Mesodermal cell (in vitro differentiated cells): ENCODE measurements at regions not wholly inside any gene's neighbourhood (a gene's known extent, or its start where the extent isn't known, plus 50 kb on each side); places are given as distances from the start of the nearest gene placed in this dataset.
"Not testable (repeated sequence)": the region's sequence is repeated elsewhere in the genome, so short reads cannot be mapped to it uniquely, and the experiment has no call there.

ENCODE experiments used
- H3K27ac ChIP-seq: 2 replicates; pipeline ENCODE4 v1.7.0; 2013; ENCODE audit warnings: mild to moderate bottlenecking, low read depth, low read length, moderate library complexity; ENCODE audit not compliant: severe bottlenecking
- H3K36me3 ChIP-seq: 2 replicates; pipeline ENCODE4 v1.7.1; 2013; ENCODE audit warnings: mild to moderate bottlenecking, low read length, moderate library complexity; ENCODE audit not compliant: control insufficient read depth, insufficient read depth
- H3K4me1 ChIP-seq: one replicate; pipeline ENCODE4 v1.7.1; 2013; ENCODE audit warnings: mild to moderate bottlenecking, low read length; ENCODE audit not compliant: insufficient read depth, control insufficient read depth, poor library complexity, severe bottlenecking
- H3K4me3 ChIP-seq: 2 replicates; pipeline ENCODE4 v1.7.0; 2013; ENCODE audit warnings: low read length, control low read depth, mild to moderate bottlenecking; ENCODE audit not compliant: insufficient read depth, poor library complexity, severe bottlenecking; ENCODE audit errors: extremely low read depth
- H3K9me3 ChIP-seq: 2 replicates; pipeline ENCODE4 v1.7.1; 2013; ENCODE audit warnings: mild to moderate bottlenecking, low read length, moderate library complexity; ENCODE audit not compliant: control insufficient read depth
- WGBS, 2 experiments: methylation state at CpG; one replicate each; pipeline ENCODE4 v1.1.5; 2013; ENCODE audit warnings: missing lambda C conversion rate in 2 of 2; ENCODE audit not compliant: insufficient coverage in 2 of 2; 5-methylcytosine and 5-hydroxymethylcytosine counted together

DNA sequence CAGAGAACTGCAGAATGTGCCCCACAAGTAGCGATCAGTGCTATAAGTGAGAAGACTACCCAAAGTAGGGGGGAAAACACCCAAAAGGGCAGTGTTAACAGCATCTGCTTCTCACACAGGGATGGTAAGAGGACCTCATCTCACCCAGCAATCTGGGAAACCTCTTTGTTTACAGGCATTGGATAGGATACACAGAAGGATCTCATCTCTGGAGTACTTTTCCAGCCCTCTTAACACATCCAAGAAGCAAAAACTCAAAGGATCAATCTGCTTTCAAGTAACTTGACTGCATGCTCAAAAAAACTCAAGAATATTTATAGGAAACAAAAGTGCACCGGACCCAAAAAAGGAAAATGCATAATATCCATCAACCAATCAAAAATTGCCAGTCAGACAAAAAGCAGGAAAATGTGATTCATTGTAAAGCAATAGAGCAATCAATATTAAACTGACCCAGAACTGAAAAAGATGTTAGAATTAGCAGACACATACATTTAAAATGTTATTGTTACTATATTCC, 311.0 kb upstream of the CXADR start:
- Histone ChIP-seq H3K9me3 (no peaks in the 10 kb centered on the region), H3K36me3 (no peaks in the 10 kb centered on the region), H3K4me1 (no peaks in the 10 kb centered on the region), H3K27ac (no peak overlapping the region), H3K4me3 (no peak overlapping the region)
- 100% methylated on average over 1 of the region's 2 CpGs for WGBS, 2 experiments

GRCh38 chr21:17214801-17215200, 298.0 kb upstream of the CXADR start:
- Histone ChIP-seq H3K4me3 (no peak overlapping the region), H3K9me3 (no peaks in the 10 kb centered on the region), H3K4me1 (no peaks in the 10 kb centered on the region), H3K27ac (no peak overlapping the region), H3K36me3 (no peaks in the 10 kb centered on the region)
- 100% methylated on average over 2 of the region's 3 CpGs; no CpG with 5 or more reads in 1 of the 2 experiments for WGBS, 2 experiments

- not testable (repeated sequence) for H3K36me3 ChIP-seq, H3K27ac ChIP-seq
- WGBS, 2 experiments, result 60% methylated on average over 1 of the region's 1 CpG
Measured at GRCh38 chr21:17219050-17219449, 293.8 kb upstream of the CXADR start.

GRCh38 chr21:17231124-17231523, 281.7 kb upstream of the CXADR start:
- no peaks in the 10 kb centered on the region for H3K9me3 ChIP-seq
- no peaks in the 10 kb centered on the region for H3K4me1 ChIP-seq
- no peak overlapping the region for H3K27ac ChIP-seq
- no peak overlapping the region for H3K4me3 ChIP-seq
- no CpG with 5 or more reads among the region's 2 CpGs for WGBS, 2 experiments
- H3K36me3 ChIP-seq, result no peaks in the 10 kb centered on the region

More at GRCh38 chr21:17219050-17219449, 293.8 kb upstream of the CXADR start:
- H3K4me3 ChIP-seq, H3K4me1 ChIP-seq, H3K9me3 ChIP-seq: not testable (repeated sequence)

DNA sequence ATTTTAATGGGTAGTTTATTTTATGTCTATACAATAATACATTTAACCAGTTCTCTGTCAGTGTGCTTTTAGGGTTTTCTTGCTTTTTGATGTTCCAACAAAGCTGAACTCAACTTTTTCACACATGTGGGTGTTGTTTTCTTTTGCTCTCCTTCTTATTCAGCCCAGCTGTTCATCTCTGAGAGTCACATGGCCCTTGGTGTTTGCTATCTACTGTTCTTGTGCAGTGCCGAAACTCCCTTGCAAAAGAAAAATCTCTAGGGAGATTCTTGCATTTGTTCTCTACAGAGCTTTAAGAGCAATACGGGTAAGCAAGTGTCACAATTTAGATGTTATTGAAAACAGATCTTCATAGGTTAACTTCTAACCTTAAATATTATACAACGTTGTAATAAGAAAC, 281.1 kb upstream of the CXADR start:
- H3K4me1 ChIP-seq, result no peaks in the 10 kb centered on the region
- no peak overlapping the region for H3K27ac ChIP-seq
- 83% methylated on average over 1 of the region's 3 CpGs; no CpG with 5 or more reads in 1 of the 2 experiments for WGBS, 2 experiments
- no peaks in the 10 kb centered on the region for H3K9me3 ChIP-seq
- no peak overlapping the region for H3K4me3 ChIP-seq
- no peaks in the 10 kb centered on the region for H3K36me3 ChIP-seq

GRCh38 chr21:17238468-17238867, 274.4 kb upstream of the CXADR start:
- Histone ChIP-seq H3K9me3 (no peaks in the 10 kb centered on the region), H3K4me3 (no peak overlapping the region), H3K4me1 (no peaks in the 10 kb centered on the region), H3K36me3 (no peaks in the 10 kb centered on the region), H3K27ac (no peak overlapping the region)

GRCh38 chr21:17250778-17251241, 262.0 kb upstream of the CXADR start:
- WGBS, 2 experiments, result 65 to 81% methylated on average over 1 to 2 of the region's 2 CpGs
- Histone ChIP-seq H3K4me1 (no peaks in the 10 kb centered on the region), H3K36me3 (no peaks in the 10 kb centered on the region), H3K9me3 (no peaks in the 10 kb centered on the region), H3K4me3 (no peak overlapping the region), H3K27ac (no peak overlapping the region)

GRCh38 chr21:17257784-17258183, 255.1 kb upstream of the CXADR start:
- H3K9me3 ChIP-seq, result no peaks in the 10 kb centered on the region
- WGBS, 2 experiments, result no CpG with 5 or more reads among the region's 1 CpG
- H3K36me3 ChIP-seq, result no peaks in the 10 kb centered on the region
- no peak overlapping the region for H3K4me3 ChIP-seq
- H3K4me1 ChIP-seq, result no peaks in the 10 kb centered on the region
- no peak overlapping the region for H3K27ac ChIP-seq

DNA sequence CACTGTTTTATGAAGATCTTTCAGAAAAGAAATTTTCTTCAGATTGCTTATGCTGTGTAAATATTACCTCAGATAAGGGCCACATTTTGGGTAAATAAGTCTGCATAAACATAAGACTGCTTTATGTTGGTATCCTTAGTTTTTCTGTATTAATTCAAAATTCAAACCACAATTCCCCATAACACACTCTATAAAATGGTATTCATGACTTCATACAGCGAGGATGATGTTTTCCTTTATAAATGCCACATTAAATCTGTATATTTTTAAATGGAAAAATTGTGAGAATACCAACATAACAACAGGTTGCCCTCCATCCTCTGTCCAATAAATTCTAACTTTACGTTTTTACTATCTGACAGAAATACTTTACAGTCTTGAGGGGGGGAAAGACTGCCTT, 248.7 kb upstream of the CXADR start:
- no peaks in the 10 kb centered on the region for H3K4me1 ChIP-seq
- H3K27ac ChIP-seq, result no peak overlapping the region
- no peaks in the 10 kb centered on the region for H3K9me3 ChIP-seq
- no peak overlapping the region for H3K4me3 ChIP-seq
- WGBS, 2 experiments, result no CpG with 5 or more reads among the region's 2 CpGs
- no peaks in the 10 kb centered on the region for H3K36me3 ChIP-seq

- no CpG with 5 or more reads among the region's 3 CpGs for WGBS, 2 experiments
- Histone ChIP-seq H3K27ac (no peak overlapping the region), H3K4me3 (no peak overlapping the region), H3K4me1 (no peaks in the 10 kb centered on the region), H3K9me3 (no peaks in the 10 kb centered on the region), H3K36me3 (no peaks in the 10 kb centered on the region)
Measured at GRCh38 chr21:17269760-17270159, 243.1 kb upstream of the CXADR start.

DNA sequence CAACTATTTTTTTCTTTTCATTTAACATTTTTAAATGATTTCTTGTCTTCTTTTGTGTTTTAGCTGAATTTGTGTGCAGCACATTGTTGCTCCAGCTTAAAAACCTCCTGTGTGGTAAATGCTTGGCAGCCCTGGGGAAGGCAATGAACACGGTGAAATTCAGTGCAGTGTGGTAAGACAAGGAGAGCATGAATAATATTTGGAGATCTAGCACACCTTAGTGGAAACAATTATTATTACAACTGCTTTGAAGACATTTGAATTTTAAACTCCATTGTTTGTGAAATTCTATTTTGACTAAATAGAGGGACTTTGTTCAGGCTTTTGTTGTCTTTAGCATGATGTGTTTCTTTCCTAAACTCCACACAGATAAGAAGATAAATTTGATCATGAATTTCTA, 242.6 kb upstream of the CXADR start:
- Histone ChIP-seq H3K27ac (no peak overlapping the region), H3K9me3 (no peaks in the 10 kb centered on the region), H3K36me3 (no peaks in the 10 kb centered on the region), H3K4me1 (no peaks in the 10 kb centered on the region), H3K4me3 (no peak overlapping the region)
- WGBS, 2 experiments, result no CpG with 5 or more reads among the region's 1 CpG
